Parathyroid adenoma (tissue), 2 donors: ENCODE measurements at regions not wholly inside any gene's neighbourhood (a gene's known extent, or its start where the extent isn't known, plus 50 kb on each side); places are given as distances from the start of the nearest gene placed in this dataset.

ENCODE experiments used
- H2AFZ ChIP-seq: fragments of 300-600 bp; sonication (generic); one replicate; pipeline ENCODE4 v1.7.0; 2017; ENCODE audit warnings: antibody characterized with exemption, mild to moderate bottlenecking
- H3K27ac ChIP-seq: fragments of 300-600 bp; sonication (generic); one replicate; pipeline ENCODE4 v1.7.0; 2017
- H3K27me3 ChIP-seq: fragments of 300-600 bp; sonication (generic); one replicate; pipeline ENCODE4 v1.7.0; 2017; ENCODE audit warnings: low read length; ENCODE audit not compliant: control insufficient read depth, insufficient read depth
- H3K36me3 ChIP-seq: fragments of 300-600 bp; sonication (generic); one replicate; pipeline ENCODE4 v1.7.0; 2017; ENCODE audit warnings: low read length; ENCODE audit not compliant: control insufficient read depth, insufficient read depth
- H3K4me1 ChIP-seq: fragments of 300-600 bp; sonication (generic); one replicate; pipeline ENCODE4 v1.7.0; 2017; ENCODE audit warnings: control low read depth
- H3K4me2 ChIP-seq: fragments of 300-600 bp; sonication (generic); one replicate; pipeline ENCODE4 v1.7.0; 2017; ENCODE audit warnings: low read length
- H3K4me3 ChIP-seq: fragments of 300-600 bp; sonication (generic); one replicate; pipeline ENCODE4 v1.7.0; 2017; ENCODE audit warnings: low read depth, low read length
- H3K79me2 ChIP-seq: fragments of 300-600 bp; sonication (generic); one replicate; pipeline ENCODE4 v1.7.0; 2017; ENCODE audit warnings: control low read depth
- H3K9ac ChIP-seq: fragments of 300-600 bp; sonication (generic); one replicate; pipeline ENCODE4 v1.7.0; 2017; ENCODE audit warnings: mild to moderate bottlenecking
- H3K9me3 ChIP-seq: fragments of 300-600 bp; sonication (generic); one replicate; pipeline ENCODE4 v1.7.0; 2017; ENCODE audit warnings: low read length; ENCODE audit not compliant: control insufficient read depth
- TF ChIP-seq, protein P1 (sequence below): fragments of 300-600 bp; sonication (generic); IDR thresholded peaks from one replicate; pipeline ENCODE4 v1.7.0; 2017; ENCODE audit warnings: antibody characterized with exemption, mild to moderate bottlenecking
- donor health status: primary hyperparathyroidism.

DNA sequence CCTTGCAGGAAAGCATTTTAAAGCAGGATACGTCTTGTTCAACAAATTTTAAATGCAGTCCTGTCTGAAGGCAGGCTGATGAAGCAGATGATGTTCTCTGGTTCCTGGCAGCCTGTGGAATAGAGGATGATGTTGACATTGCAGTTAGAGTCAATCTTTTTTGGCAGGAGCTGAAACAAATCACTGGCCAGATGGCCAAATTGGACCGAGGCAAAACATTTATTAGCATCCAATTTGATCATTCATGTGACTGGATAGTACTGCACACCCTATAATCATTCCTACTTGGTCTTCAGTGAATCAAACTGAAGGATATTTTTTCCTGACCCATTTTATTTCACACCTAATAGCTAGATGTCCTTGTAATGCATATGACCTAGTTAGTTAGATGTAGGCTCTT is 172.2 kb upstream of the SLC10A2 start:
- no peaks in the 10 kb centered on the region for H3K27me3 ChIP-seq
- no peak overlapping the region for H3K9ac ChIP-seq

DNA sequence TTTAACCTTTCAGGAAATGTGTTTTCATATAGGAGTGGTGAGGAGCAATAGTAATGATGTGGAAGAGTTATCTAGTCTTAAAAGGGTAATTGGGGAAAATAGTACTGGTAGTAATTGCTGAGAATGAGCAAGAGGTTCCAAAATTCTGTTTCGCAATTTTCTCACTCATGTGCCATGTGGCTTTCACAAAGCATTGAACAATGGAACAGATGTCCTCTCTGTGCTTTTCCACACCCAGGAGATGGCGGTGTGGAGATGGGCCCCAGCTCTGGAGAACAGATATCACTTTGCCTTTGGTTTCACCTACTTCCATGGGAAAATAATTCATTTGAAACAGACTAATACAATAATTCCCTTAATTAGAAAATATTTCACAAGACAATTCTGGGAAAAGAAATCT is 170.0 kb upstream of the SLC10A2 start:
- TF ChIP-seq, protein P1, sequence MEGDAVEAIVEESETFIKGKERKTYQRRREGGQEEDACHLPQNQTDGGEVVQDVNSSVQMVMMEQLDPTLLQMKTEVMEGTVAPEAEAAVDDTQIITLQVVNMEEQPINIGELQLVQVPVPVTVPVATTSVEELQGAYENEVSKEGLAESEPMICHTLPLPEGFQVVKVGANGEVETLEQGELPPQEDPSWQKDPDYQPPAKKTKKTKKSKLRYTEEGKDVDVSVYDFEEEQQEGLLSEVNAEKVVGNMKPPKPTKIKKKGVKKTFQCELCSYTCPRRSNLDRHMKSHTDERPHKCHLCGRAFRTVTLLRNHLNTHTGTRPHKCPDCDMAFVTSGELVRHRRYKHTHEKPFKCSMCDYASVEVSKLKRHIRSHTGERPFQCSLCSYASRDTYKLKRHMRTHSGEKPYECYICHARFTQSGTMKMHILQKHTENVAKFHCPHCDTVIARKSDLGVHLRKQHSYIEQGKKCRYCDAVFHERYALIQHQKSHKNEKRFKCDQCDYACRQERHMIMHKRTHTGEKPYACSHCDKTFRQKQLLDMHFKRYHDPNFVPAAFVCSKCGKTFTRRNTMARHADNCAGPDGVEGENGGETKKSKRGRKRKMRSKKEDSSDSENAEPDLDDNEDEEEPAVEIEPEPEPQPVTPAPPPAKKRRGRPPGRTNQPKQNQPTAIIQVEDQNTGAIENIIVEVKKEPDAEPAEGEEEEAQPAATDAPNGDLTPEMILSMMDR, result no peak
- H3K4me3 ChIP-seq, result no peak overlapping the region
- no peaks in the 10 kb centered on the region for H3K27me3 ChIP-seq
- H3K4me1 ChIP-seq, result no peaks in the 10 kb centered on the region
- no peaks in the 10 kb centered on the region for H3K79me2 ChIP-seq
- H2AFZ ChIP-seq, result no peak overlapping the region
- no peak overlapping the region for H3K9ac ChIP-seq
- no peaks in the 10 kb centered on the region for H3K9me3 ChIP-seq
- H3K27ac ChIP-seq, result no peak overlapping the region
- H3K4me2 ChIP-seq, result no peak overlapping the region
- H3K36me3 ChIP-seq, result no peaks in the 10 kb centered on the region

More for the DNA sequence above, 172.2 kb upstream of the SLC10A2 start:
- H3K4me2 ChIP-seq, result no peak overlapping the region
- H3K79me2 ChIP-seq, result no peaks in the 10 kb centered on the region
- no peak overlapping the region for H3K27ac ChIP-seq
- no peaks in the 10 kb centered on the region for H3K36me3 ChIP-seq
- H3K9me3 ChIP-seq, result no peaks in the 10 kb centered on the region
- no peaks in the 10 kb centered on the region for H3K4me1 ChIP-seq
- TF ChIP-seq, protein P1, result no peak
- H2AFZ ChIP-seq, result no peak overlapping the region
- no peak overlapping the region for H3K4me3 ChIP-seq

DNA sequence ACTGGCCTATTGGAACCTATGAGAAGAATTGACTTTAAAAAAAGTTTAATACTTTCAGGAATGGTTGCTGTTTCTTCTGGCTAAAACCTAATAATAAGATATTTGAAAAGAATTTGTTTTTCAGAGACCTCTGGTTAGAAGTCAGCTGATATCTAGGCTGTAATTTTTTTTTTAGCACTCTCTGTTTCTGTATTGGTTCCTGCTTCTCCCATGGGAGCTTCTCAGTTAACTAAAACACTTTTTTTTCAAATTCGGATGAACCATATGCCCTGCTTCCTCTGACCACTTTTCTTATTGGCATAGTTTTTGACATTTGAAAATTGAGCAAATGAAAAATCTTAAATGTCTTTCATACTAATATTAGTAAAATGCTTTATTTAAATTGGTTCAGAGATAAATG is 163.5 kb upstream of the SLC10A2 start:
- Histone ChIP-seq H3K79me2 (no peaks in the 10 kb centered on the region), H3K36me3 (no peaks in the 10 kb centered on the region), H3K4me2 (no peak overlapping the region), H3K4me1 (no peaks in the 10 kb centered on the region), H3K4me3 (no peak overlapping the region), H3K9me3 (no peaks in the 10 kb centered on the region), H3K9ac (no peak overlapping the region), H3K27me3 (no peaks in the 10 kb centered on the region), H2AFZ (no peak overlapping the region), H3K27ac (no peak overlapping the region)
- TF ChIP-seq, protein P1, result no peak

DNA sequence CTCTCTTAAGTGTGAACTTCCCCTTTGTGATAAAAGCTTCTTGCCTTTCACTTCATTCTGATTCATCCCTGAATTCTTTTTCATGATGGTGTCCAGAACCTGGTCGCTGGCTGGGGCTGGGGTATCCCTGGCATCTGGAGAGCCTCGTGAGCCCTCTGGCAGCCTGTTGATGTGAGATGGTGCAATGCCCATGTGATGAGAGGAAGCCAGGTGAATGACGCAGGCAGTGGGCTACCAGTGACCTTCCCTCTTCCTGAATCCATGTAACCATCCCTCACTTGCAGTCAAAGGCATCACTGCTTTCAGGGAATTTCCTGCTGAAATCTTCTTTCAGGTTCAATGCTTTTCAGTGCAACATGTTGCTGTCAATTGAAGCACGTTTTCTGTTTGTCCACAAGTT is 158.6 kb upstream of the SLC10A2 start:
- Histone ChIP-seq H3K9me3 (no peaks in the 10 kb centered on the region), H2AFZ (no peak overlapping the region), H3K79me2 (no peaks in the 10 kb centered on the region), H3K4me1 (no peaks in the 10 kb centered on the region), H3K4me3 (no peak overlapping the region), H3K36me3 (no peaks in the 10 kb centered on the region), H3K4me2 (no peak overlapping the region), H3K9ac (no peak overlapping the region), H3K27ac (no peak overlapping the region), H3K27me3 (no peaks in the 10 kb centered on the region)
- TF ChIP-seq, protein P1, result no peak

DNA sequence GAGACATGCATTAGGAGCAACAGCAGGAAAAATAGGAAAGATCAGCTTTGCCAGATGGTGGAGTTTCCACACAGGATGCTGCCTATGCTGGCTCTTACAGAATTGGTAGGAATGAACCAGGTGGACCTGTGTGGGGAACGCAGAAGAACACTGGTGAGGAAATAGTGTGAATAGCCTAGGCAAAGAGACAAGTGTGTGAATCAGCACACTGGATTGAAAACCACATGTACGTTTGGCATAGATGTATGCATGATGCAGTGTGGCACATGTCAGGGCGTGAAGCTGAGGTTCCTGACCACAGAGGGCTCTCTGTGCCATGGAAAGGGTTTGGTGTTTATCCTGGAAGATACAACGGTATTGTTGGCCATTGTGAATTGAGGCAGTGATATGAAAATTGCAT is 156.5 kb upstream of the SLC10A2 start:
- Histone ChIP-seq H3K4me1 (no peaks in the 10 kb centered on the region), H3K9ac (no peak overlapping the region), H3K27ac (no peak overlapping the region), H3K27me3 (no peaks in the 10 kb centered on the region), H2AFZ (no peak overlapping the region), H3K79me2 (no peaks in the 10 kb centered on the region), H3K36me3 (no peaks in the 10 kb centered on the region), H3K4me3 (no peak overlapping the region), H3K4me2 (no peak overlapping the region), H3K9me3 (no peaks in the 10 kb centered on the region)
- TF ChIP-seq, protein P1, result no peak
